ENCODE measurements at regions not wholly inside any gene's neighbourhood (a gene's known extent, or its start where the extent isn't known, plus 50 kb on each side); places are given as distances from the start of the nearest gene placed in this dataset.

DNA sequence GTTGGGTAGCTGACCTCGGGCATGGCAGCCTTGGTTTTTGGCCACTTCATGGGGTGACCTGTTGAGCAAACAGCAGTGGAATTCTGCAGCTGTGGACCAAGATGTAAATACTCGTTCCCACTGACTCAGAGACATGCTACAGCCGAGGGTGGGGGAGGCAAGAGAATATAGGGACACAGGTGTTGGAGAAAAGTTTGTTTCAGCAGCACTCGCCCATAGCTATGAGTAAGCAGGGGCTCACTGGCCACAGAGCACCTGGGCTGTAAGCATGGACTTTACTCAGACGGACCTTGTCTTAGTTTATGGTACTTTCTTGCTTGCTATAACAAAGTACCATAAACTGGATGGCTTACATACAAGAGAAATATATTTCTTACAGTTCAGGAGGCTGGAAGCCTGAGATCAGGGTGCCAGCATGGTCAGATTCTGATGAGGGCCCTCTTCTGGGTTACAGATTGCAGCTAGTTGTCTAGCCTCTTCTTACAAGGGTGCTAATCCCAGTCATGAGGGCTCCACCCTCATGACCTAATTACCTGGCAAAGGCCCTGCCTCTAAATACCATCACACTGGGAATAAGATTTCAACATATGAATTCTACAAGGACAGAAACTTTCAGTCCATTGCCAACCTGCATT, 437.2 kb upstream of the DAB1 start:
- ChIA-PET POLR2A (no interaction called here), CTCF (interaction anchor here (1.4 kb wide), 1 partner anchor 11 kb away, joined by 4 read pairs; no protein-coding TSS in a partner anchor)
- no peak for DNase-seq (ENCODE audit: extremely low spot score)
- TF ChIP-seq, protein P1, sequence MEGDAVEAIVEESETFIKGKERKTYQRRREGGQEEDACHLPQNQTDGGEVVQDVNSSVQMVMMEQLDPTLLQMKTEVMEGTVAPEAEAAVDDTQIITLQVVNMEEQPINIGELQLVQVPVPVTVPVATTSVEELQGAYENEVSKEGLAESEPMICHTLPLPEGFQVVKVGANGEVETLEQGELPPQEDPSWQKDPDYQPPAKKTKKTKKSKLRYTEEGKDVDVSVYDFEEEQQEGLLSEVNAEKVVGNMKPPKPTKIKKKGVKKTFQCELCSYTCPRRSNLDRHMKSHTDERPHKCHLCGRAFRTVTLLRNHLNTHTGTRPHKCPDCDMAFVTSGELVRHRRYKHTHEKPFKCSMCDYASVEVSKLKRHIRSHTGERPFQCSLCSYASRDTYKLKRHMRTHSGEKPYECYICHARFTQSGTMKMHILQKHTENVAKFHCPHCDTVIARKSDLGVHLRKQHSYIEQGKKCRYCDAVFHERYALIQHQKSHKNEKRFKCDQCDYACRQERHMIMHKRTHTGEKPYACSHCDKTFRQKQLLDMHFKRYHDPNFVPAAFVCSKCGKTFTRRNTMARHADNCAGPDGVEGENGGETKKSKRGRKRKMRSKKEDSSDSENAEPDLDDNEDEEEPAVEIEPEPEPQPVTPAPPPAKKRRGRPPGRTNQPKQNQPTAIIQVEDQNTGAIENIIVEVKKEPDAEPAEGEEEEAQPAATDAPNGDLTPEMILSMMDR (IDR thresholded peaks at IDR 0.05; ENCODE audit: control extremely low read depth, extremely low read depth, low read depth, missing control alignments), result no peak

DNA sequence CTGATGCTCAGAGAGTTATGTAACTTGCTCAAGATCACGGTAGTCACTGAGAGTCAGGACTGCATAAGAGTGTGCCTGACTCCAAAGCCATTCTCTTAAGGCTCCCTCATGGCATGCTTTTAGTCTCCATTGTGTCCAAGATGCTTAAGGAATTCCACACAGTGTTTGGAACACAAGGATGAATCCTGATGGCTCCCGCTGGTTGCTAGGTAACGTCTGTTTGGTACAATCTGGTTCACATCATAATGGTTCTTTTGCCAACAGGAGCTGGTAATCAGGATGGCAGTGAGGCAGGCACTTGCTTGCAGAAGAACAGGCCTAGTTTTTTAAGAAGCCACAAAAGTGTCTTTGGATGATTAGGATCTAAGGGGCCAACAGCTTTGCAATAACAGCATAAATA, 436.5 kb upstream of the DAB1 start:
- TF ChIP-seq, protein P1 (IDR thresholded peaks at IDR 0.05; ENCODE audit: control extremely low read depth, extremely low read depth, low read depth, missing control alignments), result no peak
- CTCF ChIA-PET, result no interaction called here
- POLR2A ChIA-PET, result no interaction called here
- no peak for DNase-seq (ENCODE audit: extremely low spot score)

DNA sequence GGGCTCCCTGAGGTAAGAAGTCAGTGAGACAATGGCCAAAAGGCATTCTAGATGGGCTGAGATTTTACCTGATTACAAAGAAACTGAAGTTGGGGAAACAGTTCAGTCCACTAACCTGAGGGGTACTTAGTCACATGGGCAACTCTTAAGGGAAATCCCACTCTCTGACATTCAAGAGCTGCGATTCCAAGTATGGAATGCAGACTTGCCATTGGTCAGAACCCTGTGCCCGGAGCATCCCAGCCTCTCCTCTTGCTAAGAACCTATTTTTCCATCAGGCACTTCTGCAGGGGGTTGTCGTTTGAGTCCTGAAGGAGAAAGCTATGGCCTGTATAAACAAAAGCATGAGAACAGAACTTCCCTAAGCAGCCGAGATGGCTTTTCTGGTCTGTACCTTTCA, 434.9 kb upstream of the DAB1 start:
- DNase-seq (ENCODE audit: extremely low spot score), result no peak
- ChIA-PET POLR2A (no interaction called here), CTCF (no interaction called here)
- TF ChIP-seq, protein P1 (IDR thresholded peaks at IDR 0.05; ENCODE audit: control extremely low read depth, extremely low read depth, low read depth, missing control alignments), result no peak

DNA sequence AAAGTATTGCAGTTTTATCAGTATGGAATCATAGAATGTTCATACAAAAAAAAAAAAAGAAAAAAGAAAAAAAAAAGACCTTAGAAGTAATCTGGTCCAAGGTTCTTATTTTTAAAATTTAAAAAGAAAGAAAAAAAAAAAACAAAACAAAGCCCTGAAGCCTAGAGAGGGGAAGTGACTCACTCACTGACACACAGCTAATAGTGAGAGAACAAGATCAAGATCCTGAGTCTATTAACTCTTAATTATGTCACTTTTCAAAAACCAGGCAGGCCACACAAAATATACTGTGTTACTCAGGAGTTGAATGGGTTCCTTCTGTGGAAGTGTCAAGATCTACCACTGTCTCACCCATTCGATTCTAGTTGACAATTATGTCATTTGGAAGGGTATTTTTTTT, 433.9 kb upstream of the DAB1 start:
- ChIA-PET POLR2A (no interaction called here), CTCF (no interaction called here)
- no peak for DNase-seq (ENCODE audit: extremely low spot score)
- TF ChIP-seq, protein P1 (IDR thresholded peaks at IDR 0.05; ENCODE audit: control extremely low read depth, extremely low read depth, low read depth, missing control alignments), result no peak

DNA sequence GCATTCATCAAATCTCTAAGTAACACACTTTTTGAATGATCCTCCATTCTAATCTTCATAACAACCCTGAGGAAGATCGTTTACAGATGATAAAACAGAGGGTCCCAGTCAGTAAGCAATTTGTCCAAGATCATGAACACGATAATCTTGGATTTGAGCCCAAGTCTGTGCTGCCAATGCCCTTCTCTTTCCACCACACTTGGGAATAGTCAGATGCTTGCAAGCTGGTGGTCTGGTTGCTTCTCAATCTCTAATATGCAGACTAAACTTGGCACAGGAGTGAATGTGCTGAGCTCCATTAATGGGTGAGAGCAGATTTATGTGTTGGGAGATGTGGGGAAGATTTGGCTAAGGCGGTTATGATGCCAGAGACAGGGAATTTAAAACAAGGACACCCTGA, 430.6 kb upstream of the DAB1 start:
- ChIA-PET CTCF (no interaction called here), POLR2A (no interaction called here)
- TF ChIP-seq, protein P1 (IDR thresholded peaks at IDR 0.05; ENCODE audit: control extremely low read depth, extremely low read depth, low read depth, missing control alignments), result no peak
- DNase-seq (ENCODE audit: extremely low spot score), result no peak

DNA sequence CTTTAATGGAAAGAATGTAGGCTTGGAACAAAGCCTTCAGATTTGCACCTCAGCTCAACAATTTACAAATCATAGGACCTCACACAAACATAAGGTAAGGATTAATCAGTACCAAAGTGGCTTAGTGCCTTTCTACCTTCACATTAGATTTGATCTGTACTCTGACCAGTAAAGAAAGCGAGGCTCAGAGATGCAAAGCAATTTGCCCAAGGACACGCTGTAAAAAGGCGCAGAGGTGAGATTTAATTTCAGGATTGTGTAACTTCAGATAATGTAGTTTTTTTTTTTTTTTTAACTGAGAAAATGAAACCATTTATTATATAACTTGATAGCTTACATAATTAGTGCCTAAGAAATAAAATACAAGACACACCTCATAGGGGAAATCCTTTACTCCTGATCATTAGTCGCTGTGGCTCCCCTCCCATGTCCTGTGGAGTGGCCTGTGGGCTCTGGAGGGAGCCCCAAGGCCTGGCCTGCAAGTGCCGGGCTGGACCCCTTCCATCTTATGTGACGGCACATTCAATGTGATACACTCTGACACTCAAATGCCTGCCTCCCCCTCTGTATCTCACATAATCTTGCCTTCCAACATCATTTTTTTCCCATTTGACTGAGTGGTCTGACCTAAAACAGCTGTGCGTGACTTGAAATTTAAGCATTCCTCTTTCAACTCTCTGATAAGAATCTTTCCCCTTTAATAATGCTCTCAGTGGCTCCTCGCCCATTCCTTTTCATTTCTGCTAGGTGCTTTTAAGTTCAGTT, 426.5 kb upstream of the DAB1 start:
- DNase-seq (ENCODE audit: extremely low spot score), result no peak
- POLR2A ChIA-PET, result no interaction called here
- CTCF ChIA-PET, result no interaction called here
- TF ChIP-seq, protein P1 (IDR thresholded peaks at IDR 0.05; ENCODE audit: control extremely low read depth, extremely low read depth, low read depth, missing control alignments), result no peak

Measured in GM10248 (cell line).